Stimulated activated CD4-positive, alpha-beta T cell treated with anti-CD3 and anti-CD28 coated beads, Interleukin-1b, Interleukin-23, amount 100 ng/mL, for 1 hour (primary cell): ENCODE measurements at regions not wholly inside any gene's neighbourhood (a gene's known extent, or its start where the extent isn't known, plus 50 kb on each side); places are given as distances from the start of the nearest gene placed in this dataset.
A peak's percentile ranks its signal among the peaks of the same experiment; 100 is the strongest.

Experiments
- DNase-seq, 2 donors: peaks; one replicate each; pipeline ENCODE4 v3.0.0-alpha.2; 2020; ENCODE audit warnings: low read depth in 2 of 2

DNA sequence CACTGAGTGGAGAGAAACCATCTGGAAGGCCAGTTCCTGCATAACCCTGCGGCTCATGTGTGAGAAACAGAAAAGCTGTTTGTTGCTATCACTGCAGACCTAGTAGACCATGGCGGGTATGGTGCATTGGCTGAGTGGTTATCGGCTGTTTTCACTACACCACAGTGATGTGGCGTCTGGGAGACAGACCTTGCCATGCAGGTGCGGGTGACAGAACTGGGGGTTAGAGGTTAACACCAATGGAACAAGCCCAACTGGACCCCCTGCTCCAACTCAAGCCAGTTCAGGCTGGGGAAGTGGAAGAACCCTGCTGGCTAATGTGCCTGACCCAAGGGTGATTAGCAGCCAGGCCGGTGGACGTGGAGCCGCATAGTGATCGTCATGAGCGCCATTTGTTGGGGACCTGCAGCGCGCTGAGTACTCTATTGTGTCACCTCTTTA, 91.9 kb downstream of the IRF8 start:
- no peak for DNase-seq

DNA sequence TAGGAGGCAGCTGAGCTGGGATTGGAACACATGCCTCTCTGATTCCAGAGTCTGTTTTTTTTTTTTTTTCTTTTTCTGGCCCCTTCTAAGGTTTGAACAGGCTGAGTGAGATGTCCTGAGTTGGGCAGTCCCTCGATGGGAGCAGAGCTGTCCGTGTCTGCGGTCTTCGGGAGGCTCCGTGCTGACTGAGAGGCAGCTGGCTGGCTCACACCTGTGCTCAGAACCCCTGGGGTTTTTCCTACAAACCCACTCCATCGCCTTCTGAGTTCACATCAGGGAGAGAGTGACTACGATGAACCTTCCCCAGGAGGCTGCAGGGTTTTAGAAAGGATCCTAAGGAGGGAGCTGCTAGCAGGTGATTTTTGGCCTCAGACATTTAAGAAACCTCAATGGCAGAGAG, 92.5 kb downstream of the IRF8 start:
- no peak for DNase-seq

GRCh38 chr16:85991856-85992255, 92.9 kb downstream of the IRF8 start:
- no peak for DNase-seq

DNA sequence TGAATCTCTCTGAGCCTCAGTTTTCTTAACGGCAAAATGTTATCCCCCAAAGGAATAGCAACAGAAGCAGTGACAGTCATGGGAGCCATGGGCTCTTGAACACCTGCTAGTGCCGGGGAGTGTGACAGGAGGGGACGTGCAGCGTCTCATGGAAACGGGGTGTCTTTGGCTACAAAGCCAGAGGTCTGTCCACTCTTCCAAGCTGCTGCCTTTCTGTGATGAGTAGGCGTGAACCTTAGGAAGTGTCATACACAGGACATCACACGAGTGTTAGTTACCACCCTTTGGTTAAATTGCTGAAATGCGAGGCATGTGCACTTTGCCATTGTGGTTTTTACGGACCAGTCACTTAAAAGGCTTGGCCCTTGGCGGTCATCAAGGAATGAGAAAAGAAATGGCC, 93.4 kb downstream of the IRF8 start:
- DNase-seq, result no peak

DNA sequence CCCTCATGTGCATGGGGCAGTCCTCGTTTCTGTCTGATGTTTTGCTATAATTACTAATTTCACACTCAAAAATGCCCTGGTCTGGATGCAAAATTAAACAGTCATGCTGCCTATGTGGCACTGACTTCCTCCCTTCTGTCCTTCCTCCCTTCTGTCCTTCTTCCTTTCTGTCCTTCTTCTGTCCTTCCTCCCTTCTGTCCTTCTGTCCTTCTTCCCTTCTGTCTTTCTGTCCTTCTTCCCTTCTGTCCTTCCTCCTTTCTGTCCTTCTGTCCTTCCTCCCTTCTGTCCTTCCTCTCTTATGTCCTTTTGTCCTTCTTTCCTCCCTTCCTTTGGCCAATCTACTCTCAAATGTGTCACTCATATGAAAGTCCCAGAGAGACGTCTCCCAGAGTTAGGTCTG, 93.8 kb downstream of the IRF8 start:
- DNase-seq, result no peak

GRCh38 chr16:85994492-85995490, 95.8 kb downstream of the IRF8 start:
- no peak for DNase-seq

- DNase-seq, result peak in 1 of 2 donors; percentile 18
These were observed 96.8 kb downstream of the IRF8 start for GRCh38 chr16:85995541-85996423.

DNA sequence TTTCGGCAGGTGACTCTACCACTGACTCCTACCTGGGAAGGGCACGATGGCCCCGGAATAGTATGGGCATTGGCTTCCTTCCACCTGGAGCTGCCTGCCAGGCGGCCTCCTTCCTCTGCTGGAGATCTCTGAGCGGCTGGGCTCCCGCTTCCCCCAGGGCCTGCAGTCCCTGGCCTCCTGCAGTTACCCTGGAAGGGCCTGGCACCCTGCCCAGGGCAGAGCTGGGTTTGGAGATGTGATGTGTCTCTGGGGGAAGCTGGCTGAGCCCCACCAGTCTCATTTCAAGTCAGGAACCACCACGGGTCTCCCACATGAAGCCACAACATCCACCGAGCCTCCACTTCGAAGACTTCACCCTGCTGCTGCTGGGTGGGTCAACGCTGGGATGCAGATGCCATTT, 97.9 kb downstream of the IRF8 start:
- no peak for DNase-seq

DNA sequence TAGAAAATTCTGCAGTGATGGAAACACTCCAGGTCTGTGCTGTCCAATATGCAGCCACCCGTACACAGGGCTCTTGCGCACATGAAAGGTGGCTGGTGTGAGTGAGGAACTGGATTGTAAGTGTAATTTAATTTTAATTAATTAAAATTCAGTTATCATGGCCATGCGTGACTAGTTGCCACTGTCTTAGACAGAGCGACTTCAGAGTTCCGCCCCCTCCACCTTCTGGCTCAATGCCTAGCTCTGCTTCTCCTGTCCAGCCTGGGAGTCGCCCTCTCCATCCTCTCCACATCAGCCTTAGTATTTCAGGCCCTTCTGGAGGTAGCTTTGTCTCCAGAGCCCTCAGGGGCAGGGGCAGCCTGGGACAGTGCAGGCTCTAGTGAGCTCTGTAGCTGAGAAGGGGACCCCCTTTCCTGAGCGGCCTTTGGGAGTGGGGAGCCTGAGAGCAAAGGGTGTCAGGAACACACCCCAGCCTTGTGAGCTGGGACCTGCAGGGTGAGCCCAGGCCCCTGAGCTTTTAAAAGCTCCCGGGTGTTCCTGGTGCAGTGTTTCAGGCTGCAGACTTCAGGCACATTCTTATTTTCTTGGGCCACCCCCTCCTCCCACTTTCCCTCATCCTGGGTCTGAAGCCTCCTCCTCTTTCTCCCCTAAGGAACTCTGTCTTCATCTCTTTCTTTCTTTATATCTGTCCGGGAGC, 99.4 kb downstream of the IRF8 start:
- DNase-seq, result no peak

GRCh38 chr16:85998868-85999729, 100.1 kb downstream of the IRF8 start:
- DNase-seq, result no peak

- no peak for DNase-seq
These were observed 100.8 kb downstream of the IRF8 start for GRCh38 chr16:85999778-86000177.

DNA sequence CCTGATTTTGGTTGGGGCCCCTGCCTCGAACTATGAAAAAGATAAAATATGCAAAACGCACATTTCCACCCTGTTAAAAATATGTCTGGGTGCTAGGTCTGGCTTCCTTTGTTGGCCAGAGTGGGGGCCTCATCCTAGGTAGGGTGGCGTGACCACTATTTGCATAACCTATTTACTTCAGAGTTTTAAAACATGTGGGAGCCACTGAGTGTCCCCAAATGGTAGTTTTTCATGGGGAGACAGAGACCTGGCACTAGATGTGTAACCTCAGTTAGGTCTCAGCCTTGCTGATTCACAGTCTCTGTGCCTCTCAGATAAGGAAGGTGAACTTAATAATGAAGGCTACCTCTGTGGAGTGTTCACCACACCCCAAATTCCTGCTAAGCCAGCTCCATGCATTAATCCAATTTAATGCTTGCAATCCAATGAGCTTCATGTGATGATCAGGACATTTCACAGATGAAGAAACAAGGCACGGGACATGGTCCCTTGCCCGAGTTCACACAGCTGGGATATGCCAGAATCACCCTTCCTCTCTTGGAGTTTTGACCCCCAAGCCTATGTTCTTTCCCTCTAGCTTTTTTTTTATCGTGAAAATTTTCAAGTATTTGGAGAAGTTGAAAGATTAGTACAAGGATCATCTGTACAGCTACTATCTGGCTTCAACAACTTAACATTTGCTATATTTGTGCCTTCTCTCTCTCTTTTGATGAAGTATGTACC, 103.4 kb downstream of the IRF8 start:
- DNase-seq, result no peak

DNA sequence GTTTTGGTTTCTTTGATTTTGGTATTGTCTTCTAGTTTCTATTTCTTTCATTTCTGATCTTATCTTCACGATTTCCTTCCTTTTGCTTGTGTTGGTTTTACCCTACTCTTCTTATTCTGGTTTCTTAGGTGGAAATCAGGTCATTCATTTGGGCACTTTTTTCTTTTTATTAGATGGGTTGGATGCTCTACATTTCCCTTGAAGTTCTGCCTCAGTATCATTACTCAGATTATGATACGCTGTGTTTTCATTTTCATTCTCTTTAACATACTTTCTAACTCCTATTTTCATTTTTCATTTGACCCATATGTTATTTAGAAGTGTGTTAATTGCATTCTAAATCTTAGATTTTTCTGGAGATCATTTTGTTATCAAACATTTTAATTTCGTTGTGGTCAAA, 108.6 kb downstream of the IRF8 start:
- DNase-seq, result no peak

DNA sequence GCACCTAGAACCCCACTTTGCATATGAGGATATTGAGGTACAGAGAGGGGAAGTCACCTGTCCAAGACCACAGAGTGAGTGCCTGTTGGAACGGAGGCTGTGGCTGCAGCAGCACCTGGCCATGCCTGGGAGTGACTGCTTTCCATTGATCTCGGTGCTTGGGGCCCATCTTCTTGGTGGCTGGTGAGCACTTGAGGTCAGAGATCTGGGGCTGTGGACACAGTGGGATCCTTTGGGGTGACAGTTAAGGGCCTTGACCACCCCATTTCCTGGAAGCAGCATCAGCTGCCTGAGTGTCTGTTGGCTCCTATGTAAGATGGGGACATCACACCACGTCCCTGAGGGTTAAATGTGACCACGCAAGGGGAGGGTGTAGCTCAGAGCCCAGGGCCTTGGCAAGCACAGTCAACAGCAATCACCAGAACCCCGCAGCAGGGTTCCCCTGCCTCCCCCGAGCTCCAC, 111.7 kb downstream of the IRF8 start:
- no peak for DNase-seq

DNA sequence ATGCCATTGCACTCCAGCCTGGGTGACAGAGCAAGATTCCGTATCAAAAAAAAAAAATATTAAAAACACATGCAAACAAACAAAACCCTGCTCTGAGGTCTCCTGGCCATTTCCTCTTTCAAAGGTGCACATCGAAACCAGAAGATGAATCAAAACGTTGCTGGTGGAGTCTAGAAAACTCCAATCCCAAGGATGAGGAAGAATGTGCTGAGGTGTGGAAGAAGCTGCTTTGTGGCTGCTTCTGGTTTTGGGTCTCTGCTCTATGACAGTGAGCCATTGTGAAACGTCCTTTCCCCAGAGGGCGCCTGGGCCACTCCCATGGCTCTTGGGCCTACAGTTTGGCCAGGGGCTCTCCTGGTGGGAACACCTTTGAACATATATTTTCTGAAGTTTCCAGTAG, 112.6 kb downstream of the IRF8 start:
- no peak for DNase-seq

DNA sequence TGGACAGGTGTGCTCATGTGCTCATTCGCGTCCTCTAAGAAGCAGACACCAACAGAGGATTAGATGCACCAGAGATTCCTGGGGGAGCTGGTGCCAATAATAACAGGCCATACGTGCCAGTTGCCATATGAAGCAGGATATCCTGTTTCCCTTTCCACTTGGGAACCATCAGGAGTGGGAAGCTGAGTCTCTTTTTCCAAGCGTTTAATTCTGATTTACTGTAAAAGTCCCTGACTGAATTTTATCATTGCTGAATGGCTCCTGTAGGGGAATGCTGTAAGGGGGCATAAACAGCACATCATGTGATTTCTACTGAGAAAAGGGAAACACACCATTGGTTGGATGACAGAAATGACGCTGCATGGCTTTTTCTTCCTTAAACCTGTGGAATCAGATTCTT, 113.3 kb downstream of the IRF8 start:
- DNase-seq, result no peak

DNA sequence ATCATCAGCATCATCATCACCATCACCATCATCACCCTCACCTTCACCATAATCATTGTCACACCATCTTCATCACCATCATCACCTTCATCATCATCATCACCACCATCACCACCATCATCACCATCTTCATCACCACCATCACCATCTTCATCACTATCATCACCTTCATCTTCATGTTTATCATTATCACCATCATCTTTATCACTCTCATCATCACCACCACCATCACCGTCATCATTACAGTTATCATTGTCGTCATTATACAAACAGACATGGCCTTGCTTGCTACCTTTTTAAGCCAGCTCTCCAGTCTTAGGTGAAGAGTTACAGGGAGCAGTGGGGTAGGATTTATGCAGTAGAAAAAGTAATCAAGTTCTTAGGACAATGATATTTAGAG, 114.9 kb downstream of the IRF8 start:
- DNase-seq, result no peak

- no peak for DNase-seq
These were observed 116.6 kb downstream of the IRF8 start for GRCh38 chr16:86015606-86016005.

DNA sequence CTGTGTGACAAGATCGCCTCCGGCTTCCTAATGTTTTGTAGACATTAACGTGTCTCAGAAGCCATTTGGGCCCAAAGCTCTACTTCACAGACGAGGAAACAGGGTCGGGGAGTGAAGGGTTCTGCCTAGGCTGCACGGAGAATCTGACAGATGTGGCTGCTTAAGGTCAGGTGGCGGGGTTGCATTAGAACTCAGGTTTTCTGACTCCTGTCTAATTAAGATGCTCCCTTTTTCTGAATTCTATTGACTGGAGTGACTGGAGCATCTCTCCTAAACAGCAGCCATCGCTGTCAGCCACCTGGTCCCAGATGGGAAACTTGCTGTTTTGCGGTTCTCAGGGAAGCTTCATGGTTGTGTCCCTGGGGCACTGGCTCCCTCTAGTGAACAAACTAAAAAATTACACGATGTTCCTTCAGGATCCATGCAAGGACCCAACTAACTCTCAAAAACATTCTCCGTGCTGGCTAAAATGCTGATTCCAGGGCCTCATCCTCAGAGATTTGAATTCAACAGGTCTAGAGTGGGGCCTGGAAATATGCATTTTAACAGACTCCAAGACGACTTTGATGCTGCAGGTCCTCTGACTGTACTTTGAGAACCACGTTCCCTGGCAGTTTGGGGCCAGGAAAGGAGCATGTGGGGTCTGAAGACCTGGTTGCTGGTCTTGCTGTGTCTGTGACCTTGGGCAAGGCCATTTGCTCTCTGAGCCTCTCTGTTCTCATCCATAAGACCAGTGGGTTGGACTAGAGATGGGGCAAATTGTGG, 117.4 kb downstream of the IRF8 start:
- DNase-seq, result no peak
